22Rv1 (cell line): ENCODE measurements at regions not wholly inside any gene's neighbourhood (a gene's known extent, or its start where the extent isn't known, plus 50 kb on each side); places are given as distances from the start of the nearest gene placed in this dataset.

ENCODE experiments used
- ZFX ChIP-seq: fragments of 450-650 bp; IDR thresholded peaks from 2 replicates; pipeline ENCODE4 v1.6.1; 2017; ENCODE audit warnings: antibody characterized with exemption, borderline replicate concordance
- TF ChIP-seq, protein P1 (sequence below): fragments of 450-650 bp; IDR thresholded peaks from 2 replicates; pipeline ENCODE4 v1.5.1; 2017; ENCODE audit warnings: mild to moderate bottlenecking

DNA sequence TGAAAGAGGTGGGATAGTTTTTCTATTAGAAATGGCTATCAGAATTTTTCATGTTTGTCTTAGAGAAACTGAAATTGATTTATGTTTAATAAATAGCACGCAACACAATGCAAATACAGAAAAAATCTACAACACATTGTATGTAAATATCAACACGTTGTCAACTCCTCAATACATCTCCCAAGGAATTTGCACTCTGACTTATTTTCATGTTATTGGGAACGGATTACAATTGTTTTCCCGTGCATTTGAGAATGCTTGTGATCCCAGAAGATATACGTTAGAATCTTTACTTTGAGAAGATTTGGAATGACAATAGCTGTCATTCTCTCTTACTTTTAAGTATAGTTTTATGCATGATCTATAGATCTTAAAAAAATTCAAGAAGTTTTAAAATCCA is 313.8 kb upstream of the AKR1E2 start:
- TF ChIP-seq, protein P1, sequence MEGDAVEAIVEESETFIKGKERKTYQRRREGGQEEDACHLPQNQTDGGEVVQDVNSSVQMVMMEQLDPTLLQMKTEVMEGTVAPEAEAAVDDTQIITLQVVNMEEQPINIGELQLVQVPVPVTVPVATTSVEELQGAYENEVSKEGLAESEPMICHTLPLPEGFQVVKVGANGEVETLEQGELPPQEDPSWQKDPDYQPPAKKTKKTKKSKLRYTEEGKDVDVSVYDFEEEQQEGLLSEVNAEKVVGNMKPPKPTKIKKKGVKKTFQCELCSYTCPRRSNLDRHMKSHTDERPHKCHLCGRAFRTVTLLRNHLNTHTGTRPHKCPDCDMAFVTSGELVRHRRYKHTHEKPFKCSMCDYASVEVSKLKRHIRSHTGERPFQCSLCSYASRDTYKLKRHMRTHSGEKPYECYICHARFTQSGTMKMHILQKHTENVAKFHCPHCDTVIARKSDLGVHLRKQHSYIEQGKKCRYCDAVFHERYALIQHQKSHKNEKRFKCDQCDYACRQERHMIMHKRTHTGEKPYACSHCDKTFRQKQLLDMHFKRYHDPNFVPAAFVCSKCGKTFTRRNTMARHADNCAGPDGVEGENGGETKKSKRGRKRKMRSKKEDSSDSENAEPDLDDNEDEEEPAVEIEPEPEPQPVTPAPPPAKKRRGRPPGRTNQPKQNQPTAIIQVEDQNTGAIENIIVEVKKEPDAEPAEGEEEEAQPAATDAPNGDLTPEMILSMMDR = no peak
- TF ChIP-seq ZFX = no peak
